NCI-H82 (cell line): ENCODE measurements at regions not wholly inside any gene's neighbourhood (a gene's known extent, or its start where the extent isn't known, plus 50 kb on each side); places are given as distances from the start of the nearest gene placed in this dataset.

Experiments
- DNase-seq: peaks from one replicate; lab custom pipeline; 2025; lab: John Stamatoyannopoulos, UW

DNA sequence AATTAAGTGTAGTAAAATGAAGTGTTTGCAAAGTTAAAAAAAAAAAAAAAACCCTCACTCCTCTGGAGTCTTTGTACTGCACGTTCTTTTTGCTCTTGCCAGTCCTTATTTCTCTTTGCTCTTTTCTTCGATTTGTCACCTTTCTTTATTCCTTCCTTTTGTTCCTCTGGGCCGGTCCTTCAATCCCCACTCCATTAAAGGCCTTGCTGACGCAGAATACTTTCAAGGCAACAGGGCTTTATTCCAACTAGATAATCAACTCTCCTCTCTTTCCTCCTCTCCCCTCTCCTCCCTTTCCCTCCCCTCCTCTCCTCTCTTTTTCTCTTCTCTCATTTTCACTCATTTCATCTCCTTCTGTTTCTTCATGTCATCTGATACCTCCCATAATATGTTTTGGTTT is 138.2 kb upstream of the NTM start:
- no peak for DNase-seq

DNA sequence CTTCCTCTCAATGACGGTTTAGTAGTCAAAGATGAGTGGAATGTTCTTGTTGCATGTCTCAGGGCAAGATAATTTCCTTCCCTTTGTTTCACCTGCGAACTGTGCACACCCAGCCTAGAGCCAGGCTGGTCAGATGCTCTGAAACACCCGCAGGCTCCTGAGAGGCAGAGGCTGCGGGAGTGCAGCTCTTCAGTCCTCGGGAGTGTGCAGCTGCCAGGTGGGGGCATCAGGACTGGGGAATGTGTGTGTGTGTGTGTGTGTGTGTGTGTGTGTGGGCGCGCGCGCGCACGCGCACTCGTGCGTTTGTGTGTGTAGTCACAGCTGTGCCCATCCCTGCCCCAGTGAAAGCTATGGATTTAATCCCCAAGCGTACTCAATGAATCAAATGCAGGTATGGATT is 136.2 kb upstream of the NTM start:
- peak; percentile 59 for DNase-seq

DNA sequence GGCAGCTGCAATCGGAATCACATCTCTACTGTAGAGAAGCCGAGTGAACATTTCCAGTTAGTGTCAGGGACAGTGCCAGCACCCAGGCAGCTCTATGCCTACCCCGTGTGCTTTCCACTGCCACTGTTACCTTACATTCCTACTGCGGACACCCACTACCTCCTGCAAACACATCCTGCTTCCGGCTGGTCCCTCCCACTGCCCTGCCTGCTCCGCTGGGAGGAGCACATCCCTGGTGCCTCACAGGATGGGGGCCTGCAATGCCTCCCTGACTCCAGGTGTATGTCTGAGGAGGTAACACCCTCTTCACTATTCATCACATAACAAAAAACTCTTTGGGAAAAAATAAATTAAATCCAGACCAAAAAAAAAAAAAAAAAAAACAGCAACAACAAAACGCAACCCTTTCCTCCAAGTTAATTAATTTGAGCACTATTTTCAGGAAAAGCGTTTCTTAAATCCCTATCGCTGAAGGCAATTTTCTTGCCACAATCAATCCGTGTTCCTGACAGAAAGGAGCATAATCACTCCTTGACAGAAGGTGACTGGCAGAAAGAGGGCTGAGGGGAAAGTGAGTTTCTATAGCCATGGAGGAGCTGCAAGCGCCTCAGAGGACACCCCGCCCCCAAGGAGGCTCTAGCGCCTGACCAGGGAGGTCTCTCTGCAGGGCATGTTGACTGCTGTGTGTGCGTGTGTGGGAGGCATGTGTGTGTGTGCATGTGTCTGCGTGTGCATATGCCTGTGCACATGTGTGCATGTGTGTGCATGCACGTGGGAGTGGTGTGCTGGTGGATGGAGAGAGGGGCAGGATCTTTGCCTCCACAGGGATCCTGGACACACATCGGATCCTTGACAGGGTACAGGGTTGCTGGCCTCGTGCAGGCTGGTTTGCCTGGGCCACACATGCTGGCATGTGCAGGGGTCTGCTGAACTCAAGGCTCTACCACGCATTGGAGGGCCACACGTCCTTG is 134.8 kb upstream of the NTM start:
- DNase-seq: no peak

DNA sequence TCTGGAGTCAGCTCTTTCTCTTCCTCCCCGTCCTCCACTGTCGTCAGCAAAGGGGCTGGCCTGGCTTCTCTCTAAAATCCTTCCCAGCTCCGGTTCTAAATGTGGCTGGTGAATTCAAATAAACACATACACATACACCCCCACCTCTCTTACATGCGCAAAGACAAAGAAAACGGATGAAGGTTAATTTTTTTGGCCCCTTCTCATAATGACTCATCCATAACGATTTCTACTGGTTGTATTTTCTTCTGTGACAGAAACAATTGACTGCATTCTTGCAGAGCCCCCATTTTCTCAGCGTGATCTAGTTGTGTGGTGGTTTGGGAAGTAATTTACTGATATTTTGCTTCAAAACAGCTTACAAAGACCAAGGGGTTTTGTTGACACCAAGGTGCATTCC is 130.0 kb upstream of the NTM start:
- no peak for DNase-seq

DNA sequence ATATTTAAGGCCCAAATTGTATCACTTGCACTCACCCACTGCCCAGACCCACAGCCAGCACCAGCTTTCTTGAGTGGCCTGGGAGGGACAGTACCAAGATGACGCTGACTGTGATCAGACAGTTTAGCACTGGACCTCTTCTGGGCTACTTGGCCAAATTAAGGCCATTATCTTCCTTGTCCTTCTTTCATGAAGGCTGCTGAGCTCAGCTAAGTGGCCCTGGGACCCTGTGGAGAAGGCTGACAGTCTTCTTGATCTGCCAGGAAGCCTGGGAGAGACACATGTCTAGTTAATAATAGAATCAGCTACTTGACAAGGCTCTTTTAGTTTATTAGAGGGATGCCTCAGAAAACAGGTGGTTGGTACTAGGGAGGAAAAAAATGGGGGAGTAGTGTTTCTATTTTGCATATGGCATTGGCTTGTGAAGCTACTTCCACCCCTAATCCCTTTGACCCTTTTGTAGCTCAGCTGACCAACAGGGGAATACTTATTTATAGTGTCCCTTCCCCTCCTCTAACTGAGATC is 127.9 kb upstream of the NTM start:
- DNase-seq: no peak

DNA sequence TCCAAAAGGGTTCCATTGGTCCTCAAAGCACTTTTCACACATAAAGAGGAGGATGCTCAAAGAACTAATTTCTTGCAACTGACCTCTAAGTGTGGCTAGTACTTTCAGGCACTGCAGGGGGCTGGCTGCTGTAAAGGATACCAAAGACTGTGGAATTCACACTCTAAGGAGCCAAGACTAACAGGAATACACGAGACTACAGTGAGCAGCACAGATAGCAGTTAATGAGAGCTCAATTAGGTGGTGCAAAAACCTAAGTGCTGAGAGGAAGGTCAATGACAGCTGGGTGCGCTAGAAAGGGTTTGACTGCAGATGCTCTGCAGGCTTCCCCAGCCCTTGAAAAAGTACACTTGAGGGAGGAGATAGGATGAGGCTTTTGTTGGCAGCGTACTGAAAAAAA is 124.3 kb upstream of the NTM start:
- DNase-seq: no peak

DNA sequence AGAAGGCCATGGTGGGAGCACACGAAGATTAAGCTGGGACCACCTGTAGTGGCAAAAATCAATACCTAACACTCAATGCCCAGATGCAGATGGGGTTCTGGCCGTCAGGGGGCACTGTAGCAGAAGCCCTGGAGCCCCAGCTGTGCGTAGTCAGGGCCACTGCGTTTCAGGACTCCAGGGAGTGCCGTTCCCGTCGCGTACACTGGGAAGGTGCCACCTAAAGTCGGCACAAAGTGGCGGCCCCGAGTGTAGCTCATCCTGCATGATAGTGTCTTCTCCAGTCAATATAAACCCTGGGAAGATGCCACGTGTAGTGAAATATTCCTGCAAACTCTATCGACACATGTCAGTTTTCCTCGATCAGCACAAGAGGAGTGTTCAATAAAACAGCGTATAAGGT is 123.8 kb upstream of the NTM start:
- peak; percentile 87 for DNase-seq

DNA sequence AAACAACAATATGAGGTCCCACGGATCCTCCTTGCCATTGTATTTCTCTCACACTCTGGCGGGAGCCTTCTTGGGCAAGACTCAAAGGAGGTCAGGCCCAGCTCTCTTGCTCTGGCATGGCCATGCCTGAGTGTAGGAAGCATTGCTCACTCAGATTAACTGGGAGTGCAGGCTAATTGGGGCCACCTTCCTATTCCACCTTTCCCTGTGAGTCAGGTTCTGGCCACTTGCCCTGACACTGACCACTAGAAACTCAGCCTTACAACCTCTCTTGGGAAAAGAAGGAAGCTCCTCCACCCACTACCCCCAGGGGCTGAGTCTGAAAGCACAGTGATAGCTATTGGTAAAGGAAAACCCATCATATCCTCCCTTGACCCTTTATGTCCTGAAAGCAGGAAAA is 121.8 kb upstream of the NTM start:
- no peak for DNase-seq

DNA sequence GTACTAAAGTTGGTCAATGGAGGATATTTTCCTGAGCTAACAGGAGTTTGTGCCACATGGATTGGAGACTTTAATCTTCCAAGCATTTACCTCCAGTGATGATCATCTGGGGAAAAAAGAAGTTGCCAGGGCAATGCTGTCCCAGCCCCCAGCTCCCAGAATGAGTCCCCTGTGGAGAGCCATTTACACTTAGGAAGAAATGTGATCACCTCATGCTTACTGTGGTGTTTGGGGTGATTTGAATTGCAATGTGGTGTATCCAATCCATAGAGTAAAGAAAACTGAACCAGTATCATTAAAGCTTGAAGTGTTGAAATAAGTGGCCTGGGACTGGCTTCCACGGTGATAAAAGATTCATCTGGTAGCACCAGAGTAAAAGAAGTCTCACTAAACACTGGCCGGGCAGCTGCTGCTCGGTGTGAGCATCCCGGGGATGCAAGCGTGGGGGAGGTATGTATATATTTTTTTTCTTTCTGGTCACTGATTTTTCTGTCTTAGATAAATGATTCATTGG is 117.2 kb upstream of the NTM start:
- DNase-seq: no peak

DNA sequence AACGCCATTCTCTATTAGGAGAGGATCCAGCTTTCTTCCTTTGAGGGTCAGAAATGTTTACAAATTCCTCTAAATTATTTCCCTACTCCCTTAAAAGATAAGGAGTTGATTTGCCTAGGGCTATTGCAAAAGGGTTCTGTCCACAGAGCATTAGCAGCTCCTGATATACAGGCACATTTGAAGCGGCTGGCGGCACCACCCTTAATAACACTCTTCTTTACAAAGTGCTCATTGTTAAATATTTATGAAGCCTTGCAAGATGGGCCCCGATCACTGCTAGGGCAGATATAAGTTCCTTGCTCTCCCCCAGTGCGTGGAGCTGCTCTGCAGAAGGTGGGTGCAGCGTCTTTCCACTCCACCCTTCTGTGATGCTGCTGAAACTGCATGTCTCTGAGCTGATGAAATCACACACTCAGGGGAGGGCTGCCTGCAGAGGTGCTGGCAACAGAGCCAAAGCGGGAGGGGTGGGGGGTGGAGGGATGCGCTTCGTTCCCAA is 116.7 kb upstream of the NTM start:
- no peak for DNase-seq

DNA sequence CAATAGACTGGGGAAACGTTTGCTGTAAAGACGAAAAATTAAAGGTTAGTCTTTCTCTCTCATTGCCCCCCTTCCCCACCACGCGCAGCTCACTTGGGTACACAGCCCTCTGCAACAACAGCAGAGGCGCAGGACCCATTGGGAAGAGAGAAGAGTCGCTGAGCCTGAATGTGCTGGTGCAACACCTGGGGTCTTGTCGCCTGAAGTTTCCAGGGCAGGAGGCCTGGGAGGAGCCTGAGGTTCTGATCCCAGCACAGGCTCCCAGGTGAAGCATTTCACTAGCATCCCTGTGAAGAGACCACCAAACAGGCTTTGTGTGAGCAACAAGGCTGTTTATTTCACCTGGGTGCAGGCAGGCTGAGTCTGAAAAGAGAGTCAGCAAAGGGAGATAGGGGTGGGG is 116.2 kb upstream of the NTM start:
- no peak for DNase-seq

DNA sequence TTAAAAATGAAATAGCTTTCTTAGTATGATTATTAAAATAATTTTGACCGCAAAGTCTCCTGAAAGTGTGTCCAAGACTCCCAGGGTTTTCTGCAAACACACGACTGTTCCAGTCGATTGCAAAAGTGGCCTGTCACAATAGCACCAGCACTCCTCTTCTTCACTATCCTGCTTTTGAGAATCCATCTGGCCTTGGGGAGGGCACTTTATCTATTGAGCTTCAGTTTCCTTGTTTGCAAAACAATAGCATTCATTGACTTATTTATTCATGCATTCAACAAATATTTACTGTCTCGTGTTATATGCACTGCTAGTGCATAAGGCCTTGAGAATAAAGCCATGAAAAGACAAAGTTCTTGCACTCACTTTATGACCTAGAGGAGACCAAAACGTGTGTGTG is 96.2 kb upstream of the NTM start:
- no peak for DNase-seq

DNA sequence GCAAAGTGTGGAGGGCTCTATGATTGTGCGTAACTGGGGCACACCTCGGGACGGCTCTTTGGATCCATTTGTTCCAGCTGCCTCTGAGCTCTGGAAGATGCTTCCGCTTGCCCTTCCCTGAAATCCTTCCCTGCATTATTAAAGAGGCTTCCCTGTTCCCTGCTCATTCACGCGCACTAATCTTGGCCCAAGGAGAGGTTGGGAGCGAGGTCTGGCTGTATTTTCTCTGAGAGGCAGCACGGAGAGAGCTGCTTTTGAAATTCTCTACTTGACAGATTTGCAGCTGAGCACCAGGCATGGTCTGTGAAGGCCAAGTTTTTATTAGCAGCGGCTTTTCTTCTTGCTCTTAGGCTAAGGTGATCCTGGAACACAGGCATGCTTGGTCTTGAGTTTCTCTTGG is 94.8 kb upstream of the NTM start:
- DNase-seq: no peak

DNA sequence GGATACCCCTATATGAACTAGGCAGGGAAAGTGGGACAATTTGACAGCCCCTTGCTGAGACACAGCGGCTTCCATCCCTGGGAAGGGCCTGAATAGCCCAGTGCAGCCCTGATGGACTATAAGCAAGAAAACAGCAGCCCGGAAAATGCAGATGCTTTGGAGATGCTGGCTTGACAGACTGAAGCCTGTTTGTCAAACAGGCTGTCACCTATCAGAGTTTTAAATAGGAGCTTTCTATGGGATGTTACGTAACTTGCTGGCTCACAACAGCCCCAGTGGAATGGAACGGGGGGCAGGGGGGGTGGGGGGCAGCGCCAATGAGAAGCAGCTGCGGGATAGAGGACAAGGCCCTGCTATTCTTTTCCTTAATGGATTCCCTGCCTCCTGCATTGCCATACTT is 91.9 kb upstream of the NTM start:
- DNase-seq: no peak

DNA sequence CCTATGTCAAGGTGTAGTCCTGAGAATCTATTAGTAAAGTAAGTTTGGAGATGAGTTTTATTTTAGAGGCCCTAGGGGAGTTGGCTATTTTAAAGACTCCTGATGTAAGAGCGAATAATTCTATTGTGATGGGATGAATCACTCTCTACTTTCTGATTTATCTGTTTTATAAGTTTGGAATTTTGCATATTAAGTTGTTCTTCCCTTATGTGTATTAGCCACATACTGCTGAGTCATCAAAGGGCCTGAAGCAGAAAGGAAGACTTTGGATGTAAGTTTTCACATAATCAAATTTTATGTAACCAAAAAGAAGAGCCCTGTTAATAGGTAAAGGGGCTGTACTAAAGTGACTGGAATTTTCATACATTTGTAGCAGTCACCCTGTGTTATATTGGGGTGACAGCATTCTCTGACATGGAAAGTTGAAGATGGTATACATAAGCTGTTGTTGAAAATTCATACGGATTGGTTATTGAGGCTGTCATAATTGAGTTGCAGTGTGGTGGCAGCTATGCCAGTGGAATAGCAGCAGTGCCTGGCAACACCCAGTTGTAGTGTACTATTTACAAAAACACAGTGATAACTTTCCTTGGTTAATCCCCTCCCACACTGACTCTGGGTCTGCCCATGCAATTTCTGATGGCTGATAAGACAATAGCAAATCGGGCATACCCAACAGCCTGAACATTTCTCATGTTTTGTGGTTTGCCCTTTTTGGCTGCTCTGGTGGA is 90.6 kb upstream of the NTM start:
- no peak for DNase-seq

DNA sequence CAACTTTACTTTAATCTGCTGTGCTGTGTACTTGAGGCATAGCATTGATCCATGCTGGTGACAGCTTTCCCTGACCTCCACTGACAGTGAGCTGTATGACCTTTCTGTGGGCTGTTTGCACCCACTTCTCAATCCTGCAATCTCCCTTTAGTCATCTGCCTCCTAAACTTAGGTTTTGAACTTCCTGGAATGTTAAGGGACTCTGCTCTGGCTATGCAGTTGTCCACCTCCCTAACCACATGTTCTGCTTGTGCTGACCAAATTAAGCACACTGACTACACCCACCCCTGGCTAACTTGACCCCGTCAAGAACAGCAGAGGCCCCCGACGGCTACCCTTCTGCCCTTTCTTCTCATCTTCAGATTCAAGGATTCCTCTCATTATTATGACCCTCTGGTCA is 89.1 kb upstream of the NTM start:
- DNase-seq: no peak

DNA sequence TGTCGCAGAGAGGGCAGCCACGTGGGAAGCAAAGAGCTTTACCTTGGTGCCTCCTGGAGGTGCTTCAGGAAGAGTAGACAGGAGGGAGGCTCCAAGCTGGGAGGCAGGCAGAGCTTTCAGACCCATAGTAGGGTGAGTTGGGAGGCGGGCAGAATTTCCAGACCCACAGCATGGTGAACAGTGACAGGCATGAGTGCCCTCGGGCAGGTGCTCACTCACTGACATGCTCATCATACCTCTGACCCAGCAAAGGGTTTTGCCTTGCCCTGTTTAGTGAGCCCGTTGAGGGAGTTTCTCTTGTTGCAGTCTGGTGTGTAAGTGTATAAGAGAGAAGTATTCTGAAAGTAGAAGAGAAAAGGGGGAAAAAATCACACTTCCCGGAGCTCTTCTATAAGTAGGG is 86.4 kb upstream of the NTM start:
- DNase-seq: no peak

DNA sequence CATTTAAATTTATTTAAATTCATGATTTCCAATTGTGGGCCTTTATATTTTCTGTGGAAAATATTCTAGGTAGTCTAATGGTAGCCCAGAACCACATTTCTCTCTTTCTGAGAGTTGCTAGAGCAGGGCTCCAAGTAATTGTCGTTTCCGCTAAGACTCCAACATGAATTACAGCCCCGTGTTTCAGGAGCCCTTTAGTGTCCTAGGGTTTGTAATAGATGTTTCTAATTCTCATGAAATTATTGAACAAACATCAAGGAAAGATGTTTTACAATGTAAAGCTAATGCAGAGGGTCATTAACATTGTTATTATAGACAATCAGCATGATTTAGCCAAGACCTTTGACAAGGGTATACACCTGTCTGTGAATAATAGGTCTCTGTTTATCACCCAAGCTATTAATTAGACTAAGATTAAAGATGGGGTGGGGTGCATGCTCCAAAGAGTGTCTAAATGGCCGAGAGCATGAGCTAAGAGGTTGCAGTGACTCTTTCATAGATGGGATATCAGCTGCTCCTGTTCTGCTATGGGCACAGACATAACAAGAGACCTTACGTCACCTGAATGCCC is 81.8 kb upstream of the NTM start:
- no peak for DNase-seq

DNA sequence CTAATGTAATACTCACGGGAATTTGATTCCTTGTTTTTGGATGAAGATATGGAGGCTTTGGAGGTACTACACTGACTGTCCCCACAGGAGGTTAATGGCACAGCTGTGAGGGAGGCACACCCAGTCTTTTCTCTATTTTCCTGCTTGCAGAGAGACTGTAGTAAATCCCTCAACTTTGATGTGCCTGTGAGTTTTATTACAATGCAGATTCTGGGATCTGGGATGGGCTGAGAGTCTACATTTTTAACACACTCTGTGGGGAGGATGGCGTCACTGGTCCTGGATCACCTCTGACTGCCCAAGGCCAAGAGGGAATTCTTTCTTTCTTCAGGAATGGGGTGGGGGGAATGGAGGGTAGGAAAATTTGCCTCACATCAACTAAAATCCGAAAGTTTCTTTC is 80.2 kb upstream of the NTM start:
- no peak for DNase-seq

DNA sequence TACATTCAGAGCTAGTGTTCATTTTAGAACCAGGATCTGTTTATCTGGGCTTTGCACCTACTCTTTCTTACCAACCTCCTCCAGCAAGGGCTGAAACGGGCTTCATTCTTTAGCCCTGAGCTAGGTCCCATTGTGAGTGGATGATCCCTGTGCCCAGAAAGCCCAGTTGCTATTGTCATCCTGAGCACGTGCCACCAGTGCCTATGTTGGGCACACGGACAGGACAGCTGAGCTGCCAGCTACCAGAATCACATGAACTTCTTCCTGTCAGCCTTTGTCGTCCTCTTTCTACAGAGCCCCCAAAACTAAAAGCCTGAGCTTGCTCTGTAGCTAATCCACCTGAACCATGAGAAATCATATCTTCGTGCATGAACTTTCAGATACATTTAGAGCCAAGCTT is 74.4 kb upstream of the NTM start:
- DNase-seq: no peak

DNA sequence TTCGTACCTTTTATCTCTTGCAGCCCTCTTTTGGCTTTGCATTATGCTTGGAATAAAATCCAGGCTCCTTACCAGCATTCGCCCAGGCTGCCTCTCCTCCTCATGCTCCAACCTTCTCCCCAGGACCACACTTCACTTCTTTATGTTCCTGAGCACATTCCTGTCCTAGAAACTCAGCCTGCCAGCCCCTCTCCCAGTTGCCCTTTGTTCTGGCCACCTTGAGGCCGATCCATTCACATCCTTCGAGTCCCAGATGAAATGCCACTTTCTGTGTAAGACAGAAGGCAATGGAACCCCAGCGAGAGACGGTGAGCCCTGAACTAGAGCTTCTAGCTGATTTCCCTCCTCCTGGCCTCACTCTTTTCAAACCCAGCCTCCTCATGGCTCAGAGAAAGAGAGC is 73.0 kb upstream of the NTM start:
- DNase-seq: no peak

DNA sequence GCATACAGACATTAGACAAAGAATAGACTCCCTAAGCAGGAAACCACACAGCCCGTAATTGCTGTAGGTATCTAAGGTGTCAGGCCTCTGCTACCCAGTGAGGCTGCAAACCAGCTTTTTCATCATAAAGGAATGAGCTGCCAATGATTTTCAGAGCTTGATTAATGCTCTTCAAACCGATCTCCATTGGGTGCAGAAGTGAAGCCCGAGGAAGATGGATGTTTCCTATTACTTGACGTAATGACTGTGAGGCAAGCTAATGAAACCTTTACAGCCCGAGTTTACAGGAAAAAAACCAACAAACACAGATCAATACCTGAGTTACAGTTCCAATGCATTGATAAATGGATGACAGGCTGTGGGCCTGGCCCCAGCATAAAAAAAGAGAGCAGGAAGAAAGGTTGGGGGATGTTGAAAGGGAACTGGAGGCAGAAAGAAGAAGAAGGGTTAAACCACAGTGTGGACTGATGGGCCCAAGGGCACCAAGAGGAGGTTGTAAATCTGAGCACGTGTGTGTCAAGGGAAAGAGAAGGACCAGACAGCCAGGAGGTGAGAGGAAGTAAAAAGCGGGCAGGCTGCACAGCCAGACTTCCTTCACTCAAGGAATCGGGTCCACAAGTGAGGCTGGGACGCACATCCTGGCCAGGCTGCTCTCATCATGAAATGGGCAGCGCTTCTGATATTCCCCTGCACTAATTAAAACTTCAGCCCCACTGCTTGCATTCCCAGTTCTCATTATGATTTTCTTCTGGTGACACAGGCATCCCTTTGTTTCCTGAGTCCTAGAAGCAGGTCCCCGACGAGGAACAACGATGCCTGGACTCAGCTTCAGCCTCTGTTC is 70.6 kb upstream of the NTM start:
- DNase-seq: no peak
